Iris pigment epithelial cell (primary cell): ENCODE measurements at regions not wholly inside any gene's neighbourhood (a gene's known extent, or its start where the extent isn't known, plus 50 kb on each side); places are given as distances from the start of the nearest gene placed in this dataset.

Experiments
- DNase-seq: peaks from one replicate; pipeline ENCODE4 v3.0.0-alpha.2; 2011; ENCODE audit warnings: low read depth

DNA sequence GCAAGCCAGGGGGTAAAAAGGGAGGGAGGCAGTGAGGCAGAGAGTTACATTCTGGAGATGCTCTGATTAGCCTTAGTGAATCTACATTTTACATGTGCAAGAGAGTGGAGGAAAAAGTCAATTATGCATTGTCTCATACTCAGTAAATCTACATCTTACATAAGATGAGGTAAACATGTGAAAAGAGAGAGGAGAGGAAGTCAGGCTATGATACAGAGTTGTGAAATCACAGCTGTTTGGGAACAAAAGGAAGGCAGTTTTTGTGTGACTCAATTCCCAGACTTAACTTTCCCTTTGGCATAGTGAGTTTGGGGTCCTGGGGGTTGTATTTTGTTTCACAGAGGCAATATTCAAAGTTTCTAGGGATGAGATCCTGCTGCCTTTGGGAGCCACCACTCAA lies 67.8 kb downstream of the GP2 start:
- no peak for DNase-seq

DNA sequence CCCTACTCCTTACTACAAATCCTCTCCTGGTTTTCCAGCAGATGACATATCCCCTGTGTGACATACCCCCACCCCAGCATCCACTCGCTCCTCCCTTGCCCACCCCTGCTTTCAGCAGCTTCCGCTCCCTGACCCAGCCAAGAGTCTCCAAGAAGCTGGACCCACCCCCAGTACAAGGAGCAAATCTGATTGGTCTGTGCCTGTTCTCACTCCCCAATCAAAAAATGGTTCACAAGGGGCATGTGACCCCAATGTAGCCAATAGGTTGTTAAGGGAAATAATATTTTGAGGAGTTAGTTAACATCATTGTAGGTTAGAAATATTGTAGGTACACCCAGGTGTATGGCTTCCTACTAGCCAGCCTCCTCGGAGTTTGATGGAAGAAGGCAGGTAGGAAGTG lies 70.1 kb downstream of the GP2 start:
- no peak for DNase-seq

DNA sequence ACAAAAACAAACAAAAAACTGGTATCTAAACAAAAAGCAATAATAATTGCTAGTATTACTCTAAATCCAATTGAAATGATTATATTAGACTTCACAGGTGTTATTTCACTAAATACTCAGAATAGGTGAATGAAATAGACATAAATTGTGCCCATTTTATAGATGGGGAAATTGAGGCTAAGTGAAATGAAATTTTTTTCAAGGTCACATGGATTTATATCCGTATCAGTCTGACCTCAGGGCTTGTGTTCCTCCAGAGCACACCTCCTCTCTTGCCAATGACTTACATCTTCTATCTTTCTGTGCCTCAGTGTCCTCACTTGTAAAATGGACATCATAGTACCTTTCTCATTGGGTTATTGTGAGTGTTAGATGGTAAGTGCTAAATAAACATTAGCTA lies 72.3 kb downstream of the GP2 start:
- DNase-seq: no peak

DNA sequence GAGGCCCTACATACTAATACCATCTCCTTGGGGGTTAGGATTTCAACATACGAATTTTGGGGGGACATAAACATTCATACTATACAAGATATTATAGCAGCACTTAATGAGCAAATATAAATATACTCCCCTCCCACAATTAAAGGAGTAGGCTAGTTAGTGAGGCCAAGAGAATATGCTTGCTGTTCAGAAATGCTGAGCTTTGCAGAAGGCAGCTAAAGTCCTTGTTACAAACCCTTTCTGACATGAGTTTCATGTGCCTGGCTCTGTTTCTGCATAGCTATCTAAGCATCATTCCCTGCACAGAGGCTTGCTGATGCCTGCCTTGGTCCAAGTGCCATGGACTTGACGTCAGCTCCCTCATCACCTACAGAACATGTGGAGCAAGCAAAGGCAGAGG lies 73.5 kb downstream of the GP2 start:
- no peak for DNase-seq

DNA sequence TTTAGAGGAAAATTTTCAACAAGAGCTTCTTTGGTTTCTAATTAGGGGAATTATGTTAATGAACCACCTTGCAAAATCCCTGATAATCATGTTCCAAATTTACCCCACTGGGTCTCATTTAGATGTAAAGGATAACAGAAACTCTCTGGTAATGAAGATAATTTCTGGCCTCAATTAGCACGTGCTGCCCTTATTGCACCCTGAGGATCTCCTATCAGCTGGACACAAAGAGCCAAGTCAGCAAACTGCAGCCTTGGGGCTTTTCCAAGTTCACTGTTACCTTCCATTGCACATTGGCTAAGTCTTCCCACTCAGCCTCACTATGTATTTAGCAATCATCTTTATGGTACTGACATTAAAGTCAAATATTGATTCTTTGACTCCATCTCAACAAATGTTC lies 78.1 kb downstream of the GP2 start:
- no peak for DNase-seq

DNA sequence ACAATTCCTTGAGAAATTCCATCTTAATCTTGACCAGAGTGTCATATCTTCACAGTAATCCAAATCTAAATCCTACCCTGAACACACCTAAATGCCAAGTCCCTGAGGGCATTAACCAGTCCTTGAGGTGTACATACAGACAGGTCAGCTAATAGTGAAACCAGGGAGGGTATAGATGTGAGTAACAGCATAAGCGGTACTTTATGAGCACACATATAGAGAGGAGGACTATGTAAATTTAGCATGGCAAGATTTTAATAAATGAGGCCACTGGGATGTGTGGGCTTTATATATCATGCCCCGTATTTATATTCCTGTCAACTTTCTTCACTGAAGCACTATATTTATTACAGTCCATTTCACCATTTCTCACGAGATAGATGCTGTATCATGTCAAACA lies 80.2 kb downstream of the GP2 start:
- no peak for DNase-seq

DNA sequence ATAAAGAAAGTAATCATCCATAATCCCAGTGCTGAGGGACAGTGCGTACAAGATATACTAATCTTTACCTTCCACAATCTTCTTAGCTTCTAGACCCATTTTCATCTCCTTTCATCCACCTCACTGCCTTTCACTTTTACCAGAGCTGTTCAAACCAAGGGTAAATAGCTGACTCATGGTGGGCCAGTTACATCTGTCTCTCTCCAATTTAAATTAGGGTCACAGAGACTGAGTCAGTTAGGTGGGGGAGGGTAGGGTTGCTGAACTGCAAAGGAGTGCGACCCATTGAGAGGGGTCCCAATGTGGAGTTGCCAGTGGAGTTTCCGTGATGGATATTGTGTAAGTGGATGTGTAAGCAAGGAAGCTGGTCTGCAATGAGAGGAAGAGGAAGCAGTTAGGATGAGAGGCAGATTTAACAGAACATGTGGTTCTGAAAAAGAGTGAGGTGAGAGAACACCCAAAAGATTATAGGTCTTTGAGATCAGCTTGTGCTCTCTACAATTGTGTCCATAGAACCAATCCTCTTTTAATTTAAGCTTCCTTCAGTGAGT lies 83.5 kb downstream of the GP2 start:
- DNase-seq: no peak

DNA sequence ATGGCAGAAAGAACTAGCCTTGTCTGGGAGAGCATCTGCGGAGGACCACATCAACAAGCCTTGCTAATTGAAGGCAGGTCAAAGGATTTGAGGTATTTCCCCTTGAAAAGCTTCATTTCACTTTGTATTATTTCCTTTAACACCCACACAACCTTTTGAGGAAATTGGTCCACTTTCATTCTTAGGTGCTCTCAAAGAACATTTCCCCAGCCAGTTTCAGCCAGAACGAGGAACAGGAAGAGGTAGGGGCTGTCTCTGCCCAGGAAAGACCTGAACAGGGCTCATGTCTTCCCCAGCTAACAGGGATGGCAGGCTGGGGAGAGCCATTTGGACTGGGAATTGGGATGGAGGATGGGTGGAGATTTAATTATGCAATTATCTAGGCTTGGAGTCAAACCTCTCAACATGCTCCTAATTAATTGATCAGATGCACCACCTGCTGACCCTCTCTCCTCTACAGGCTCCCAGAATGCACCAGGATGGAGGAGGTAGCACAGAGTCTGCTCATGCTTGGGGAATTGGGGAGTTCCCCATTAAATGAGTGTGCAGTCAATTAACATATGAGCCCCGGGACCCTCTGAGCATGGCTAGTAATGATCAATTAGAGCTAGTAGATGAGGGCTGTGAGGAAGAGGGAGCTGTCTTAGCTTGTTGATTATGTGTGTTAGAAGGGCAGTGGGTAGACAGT lies 84.6 kb downstream of the GP2 start:
- DNase-seq: no peak

DNA sequence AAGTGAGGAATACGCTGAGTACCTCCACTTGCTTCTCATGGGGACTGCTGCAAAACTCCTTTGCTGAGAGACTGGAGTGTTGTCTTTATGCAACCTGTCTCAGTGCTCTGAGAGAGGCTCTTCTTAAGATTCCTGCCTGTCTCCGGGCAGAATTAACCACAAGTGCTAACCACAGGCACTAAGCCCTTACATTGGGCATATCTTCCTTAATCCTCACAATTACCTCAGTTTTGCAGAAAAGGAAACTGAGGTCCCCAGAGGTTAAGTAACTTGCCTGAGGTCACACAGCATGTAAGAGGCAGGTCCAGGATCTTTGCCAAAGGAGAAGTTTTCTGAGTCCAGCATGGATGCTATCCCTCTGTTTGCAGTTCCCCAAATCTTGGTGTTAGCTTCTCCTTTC lies 86.0 kb downstream of the GP2 start:
- DNase-seq: no peak

DNA sequence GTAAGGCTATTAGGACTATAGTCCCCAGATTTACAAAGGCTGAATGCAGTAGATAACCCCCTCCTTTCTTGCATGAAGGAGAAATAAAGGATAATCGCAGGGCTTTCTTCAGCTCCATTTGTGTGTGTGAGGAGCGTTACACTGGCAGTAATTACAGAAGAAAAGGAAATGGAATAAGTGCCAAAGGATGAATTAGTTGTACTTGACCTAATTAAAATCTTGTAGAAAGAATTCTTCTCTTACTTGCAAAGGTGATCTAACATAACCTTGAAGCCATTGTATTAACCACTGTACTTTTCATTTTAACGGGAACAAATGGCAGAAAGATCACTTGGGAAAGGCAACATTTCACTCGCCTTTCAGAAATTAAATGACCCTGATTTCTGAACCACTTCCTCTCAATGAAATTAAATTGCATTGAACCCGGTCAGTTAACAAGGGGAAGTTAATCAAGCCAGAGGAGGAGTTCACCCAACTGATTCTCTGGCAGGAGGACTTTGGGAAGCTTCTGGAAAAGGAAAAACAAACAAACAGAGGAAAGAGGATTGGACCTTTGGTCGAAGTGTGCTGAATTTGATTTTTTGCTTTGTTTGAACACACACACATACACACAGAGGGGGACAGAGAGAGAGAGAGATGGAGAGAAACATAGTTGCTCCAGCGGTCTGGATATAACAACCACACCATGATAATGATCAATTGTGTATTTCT lies 90.6 kb downstream of the GP2 start:
- no peak for DNase-seq

DNA sequence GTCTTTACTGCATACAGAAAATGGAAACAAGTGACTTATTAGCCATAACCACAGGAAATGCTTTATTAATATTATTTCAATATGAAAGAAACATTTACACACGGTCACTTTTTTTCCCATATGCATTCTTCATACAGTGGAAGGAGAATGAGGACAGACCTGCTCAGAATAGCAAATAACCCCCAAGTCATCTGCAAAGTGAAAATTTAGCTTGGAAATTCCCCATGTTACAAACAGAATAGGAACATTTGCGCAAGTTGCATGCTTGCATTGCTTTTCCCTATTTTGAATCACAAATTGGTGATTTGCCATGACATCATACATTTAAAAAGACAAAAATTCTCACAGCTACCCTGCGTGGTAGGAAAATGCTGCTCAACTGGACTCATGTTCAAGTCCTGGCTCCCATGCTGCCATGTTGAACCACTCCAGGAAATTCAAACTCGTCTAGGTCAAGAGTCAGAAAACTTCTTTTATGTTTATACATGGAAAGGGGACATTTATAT lies 102.0 kb downstream of the GP2 start:
- no peak for DNase-seq

DNA sequence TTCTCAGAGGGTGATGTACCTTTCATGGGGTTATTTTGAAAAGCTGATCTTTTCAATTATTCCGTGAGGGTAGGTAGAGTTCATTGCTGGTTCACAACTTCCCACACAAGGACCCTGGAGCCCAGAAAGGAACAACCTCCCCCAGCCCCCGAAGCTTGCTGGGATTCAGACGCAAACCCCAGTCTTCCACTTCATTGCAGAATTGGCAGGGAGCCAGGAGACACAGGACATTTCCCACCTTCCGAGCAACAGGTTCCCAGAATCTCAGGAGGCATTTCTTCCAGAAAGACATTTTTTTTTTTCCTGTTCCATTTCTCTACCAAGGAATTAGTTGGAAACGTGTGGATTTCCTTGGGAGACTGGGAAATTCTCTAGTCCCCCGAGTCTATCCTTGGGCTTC lies 106.1 kb downstream of the GP2 start:
- no peak for DNase-seq

DNA sequence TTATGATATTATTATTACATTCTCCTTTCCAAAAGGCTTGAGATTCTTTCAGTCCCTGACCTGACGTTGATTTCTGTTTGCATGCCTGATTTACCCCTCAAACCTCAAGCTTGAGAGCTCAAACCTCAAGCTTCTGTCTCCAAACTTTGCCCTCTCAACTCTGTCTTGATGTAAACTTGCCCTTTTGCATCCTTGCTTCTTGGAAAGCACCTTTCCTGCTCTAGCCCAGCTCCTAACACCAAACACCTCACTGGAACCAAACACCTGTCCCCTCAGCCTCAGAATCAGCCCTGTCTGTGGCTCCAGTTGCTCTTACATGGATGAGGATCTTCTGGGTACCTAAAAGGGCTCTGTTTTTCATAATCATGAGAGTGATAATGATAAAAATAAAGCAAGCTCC lies 109.2 kb downstream of the GP2 start:
- DNase-seq: no peak

DNA sequence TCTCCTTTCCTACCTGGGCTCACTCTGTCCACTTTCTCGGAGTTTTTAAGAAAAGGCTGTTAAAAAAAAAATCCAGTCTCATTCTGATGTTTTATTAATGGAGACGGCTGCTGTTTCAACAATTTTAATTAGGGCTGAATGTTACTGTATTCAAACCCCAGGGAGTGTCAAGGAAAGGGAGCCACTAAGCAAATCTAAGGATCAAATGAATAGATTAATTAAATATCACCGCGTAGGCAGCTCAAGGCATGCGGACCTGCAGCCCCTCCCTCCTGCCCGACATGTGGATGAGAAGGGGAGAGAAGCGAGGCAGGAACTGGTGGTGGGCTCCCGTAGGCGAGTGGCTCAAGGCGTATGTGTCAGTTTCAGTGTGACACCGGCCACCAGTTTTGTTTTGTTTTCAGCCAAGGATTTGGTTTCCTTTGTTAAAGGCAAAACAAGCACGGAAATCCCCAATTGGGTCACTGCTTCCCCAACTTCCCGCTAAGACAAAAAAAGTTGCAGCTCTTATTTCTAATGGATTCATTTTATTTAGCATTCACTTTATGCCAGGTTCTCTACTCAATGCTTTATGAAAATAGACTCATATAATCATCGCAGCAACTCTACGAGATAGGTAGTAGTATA lies 110.6 kb downstream of the GP2 start:
- no peak for DNase-seq

DNA sequence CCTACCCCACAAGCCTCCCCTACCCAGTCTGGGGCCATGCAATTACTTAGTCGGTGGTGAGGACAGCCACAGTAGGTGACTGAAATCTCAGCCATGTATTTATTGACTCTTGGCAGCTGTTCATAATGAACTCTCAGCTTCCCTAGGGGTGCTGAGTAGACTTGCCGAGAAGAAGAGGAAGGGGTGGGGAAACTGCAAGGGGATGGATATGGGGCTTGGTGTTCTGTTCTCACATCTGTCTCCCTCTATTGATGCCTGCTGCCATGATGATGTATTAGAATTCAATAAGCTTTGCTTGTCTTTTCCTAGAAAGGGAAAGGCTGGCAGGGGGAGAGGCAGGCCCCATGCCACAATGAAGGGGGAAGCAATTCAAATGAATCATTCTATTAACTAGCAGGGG lies 112.9 kb downstream of the GP2 start:
- DNase-seq: no peak

DNA sequence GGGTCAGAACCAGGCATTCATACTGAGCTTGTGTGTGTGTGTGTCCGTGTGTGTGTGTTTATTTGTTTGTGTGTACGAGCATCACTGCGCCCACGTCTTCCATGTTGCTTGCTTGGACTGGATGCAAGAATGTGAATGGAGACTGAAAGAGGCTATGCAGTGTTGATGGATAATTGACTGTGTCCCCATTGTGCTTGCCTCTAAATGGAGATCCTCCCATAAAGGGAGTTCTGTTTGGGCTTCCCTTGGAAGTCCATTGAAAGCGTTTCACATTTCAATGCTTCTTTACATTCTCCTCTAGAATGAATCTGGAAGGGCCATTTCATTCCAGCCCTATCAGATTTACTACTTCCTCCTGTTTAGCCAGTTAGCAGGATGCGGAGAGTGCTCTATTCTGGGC lies 124.0 kb downstream of the GP2 start:
- no peak for DNase-seq

DNA sequence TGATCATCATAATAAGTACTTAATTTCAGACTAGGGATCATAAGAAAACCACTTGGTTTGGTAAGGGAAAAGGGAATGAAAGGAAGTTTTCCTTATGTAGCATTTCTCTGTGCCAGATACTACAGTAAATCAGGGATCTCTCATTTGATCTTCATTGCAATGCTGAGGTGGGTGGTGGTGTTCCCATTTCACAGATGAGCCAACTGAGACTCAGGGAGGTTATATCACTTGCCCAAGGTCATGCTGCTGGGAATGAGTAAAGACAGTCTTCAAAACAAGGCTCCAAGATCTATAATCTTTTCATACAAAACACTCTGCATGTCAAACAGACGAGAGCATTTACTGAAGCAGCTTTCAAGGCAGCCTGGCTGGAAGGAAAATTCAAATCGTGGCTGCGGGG lies 124.6 kb downstream of the GP2 start:
- no peak for DNase-seq

DNA sequence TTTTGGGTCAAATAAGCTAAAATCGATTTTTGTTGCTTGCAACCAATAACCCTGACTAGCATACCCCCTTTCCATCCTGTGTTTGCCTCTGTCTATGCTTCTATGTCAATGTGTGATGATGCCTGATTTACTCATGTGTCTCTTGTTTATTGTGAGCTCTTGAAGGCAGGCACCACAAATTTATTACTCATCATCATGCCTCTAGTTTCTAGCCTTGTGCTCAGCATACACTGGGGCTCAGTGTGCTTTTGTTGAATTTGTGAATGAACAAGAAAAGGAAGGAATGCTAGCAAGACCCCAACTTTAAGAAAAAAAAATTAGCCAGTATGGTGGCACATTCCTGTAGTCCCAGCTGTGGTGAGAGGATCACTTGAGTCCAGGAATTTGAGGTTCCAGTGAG lies 119.1 kb upstream of the GPR139 start:
- DNase-seq: no peak

DNA sequence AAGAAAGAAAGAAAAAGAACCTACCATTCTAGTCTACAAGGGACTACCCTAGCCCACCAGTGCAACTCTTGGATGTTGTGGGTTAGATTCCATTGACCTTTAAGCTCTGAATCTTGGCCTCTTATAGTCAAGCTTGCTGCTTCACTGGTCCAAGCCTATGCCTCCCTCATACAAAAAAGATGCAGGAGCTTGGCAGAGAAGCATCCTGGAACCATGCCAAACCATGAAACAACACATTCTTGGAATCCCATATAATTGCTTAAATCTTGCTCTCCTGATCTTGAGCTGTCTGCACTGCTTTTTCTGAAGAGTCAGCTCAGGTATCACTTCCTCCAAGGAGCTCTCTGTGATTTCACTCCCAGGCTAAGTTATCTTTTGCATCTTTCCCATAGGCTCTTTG lies 117.9 kb upstream of the GPR139 start:
- peak; percentile 11 for DNase-seq

DNA sequence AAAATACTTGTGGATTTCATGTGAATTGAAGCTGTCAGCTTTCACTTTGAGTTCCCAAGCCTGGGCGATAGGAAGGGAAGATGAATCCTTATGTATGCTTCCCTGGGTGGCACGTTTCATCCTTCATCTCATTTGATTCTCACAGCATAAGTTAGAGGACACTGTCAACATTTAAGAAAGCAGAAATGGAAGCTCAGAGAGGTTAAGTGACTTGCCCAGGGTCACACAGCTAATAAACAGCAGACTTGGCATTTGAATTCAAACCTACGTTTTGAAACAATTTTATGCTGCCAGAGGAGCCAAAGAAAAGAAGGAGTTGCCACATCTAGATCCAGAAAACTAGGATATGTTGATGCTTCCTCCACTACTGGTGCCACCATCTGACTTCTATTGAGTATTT lies 108.3 kb upstream of the GPR139 start:
- no peak for DNase-seq

DNA sequence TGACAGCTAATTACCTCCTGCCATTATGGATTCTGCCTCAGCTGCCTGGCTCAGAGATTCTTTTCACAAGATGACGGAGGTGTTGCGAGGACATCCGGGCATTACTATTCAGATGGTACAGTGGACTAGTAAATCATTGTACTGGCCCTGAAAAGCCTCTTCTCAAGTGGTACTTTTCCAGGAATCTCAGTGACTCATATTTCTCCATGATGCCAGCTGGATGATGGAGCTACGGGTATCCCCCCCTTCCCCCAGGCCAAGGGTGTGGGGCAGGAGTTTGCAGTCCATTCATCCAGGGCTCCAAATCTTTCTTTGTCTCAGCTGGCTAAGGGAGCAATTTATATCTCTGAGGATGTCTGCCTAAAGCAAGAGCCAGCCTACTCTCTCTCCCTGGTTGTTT lies 107.7 kb upstream of the GPR139 start:
- no peak for DNase-seq

DNA sequence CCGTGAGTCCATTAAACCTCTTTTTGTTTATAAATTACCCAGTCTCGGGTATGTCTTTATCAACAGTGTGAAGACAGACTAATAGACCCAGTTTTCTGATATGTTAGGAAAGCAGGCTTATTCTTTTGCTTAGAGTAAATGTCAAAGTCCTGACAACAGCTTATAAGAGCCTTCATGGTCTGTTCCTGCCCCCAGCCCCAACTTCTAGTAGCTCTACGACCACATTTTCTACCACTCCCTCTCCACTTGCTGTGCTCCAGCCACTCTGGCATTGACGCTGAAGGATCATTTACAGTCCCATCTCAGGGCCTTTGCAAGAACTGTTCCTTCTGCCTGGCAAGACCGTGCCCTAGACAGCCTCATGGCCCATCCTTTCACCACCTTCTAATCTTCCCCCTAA lies 104.6 kb upstream of the GPR139 start:
- no peak for DNase-seq

DNA sequence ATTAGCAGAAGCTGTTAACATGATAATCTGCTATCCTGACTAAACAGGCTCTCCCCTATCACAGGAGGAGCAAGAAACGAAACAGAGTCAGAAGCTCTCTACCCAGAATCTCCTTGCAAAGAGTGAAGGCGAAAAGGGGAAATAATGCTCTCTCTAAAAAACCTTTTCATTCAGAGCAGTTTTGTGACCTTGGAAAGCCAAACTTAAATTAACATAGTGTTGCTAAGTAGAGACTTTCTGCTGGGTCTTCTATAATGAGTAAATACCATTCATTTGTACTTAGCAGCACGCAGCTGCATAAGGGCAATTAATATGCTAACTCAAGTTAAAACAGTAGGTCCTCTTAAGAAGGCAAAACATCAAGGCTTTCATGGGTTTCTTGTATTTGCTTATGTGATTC lies 101.7 kb upstream of the GPR139 start:
- DNase-seq: no peak
